ENCODE measurements at regions not wholly inside any gene's neighbourhood (a gene's known extent, or its start where the extent isn't known, plus 50 kb on each side); places are given as distances from the start of the nearest gene placed in this dataset.

- TF ChIP-seq CTCF (IDR thresholded peaks at IDR 0.05 in 4 of 5, conservative IDR thresholded peaks at IDR 0.05 in 1 of 5) (no peak), POLR2A (IDR thresholded peaks at IDR 0.05) (no peak)
Measured at GRCh38 chrX:43064096-43064495, 286.1 kb upstream of the PPP1R2C start.
